HUES6 (cell line): ENCODE measurements at regions not wholly inside any gene's neighbourhood (a gene's known extent, or its start where the extent isn't known, plus 50 kb on each side); places are given as distances from the start of the nearest gene placed in this dataset.

ENCODE experiments used
- H3K27ac ChIP-seq: 2 replicates; pipeline ENCODE4 v1.7.0; 2013; ENCODE audit warnings: low read depth, mild to moderate bottlenecking, low read length, inconsistent platforms
- H3K27me3 ChIP-seq: 2 replicates; pipeline ENCODE4 v1.6.1; 2013; ENCODE audit warnings: low read length; ENCODE audit not compliant: control insufficient read depth, insufficient read depth
- H3K36me3 ChIP-seq: 2 replicates; pipeline ENCODE4 v1.6.1; 2013; ENCODE audit warnings: low read length; ENCODE audit not compliant: control insufficient read depth, insufficient read depth
- H3K4me1 ChIP-seq: 2 replicates; pipeline ENCODE4 v1.6.1; 2013; ENCODE audit warnings: low read length; ENCODE audit not compliant: control insufficient read depth, insufficient read depth
- H3K4me3 ChIP-seq: 2 replicates; pipeline ENCODE4 v1.5.1; 2013; ENCODE audit warnings: low read depth, low read length
- H3K9ac ChIP-seq: one replicate; pipeline ENCODE4 v1.6.1; 2013; ENCODE audit warnings: mild to moderate bottlenecking, low read length
- H3K9me3 ChIP-seq: 2 replicates; pipeline ENCODE4 v1.6.1; 2013; ENCODE audit warnings: low read depth, low read length; ENCODE audit not compliant: control insufficient read depth, insufficient read depth

GRCh38 chr1:208785629-208786028 is 541.4 kb upstream of the PLXNA2 start:
- no peak overlapping the region for H3K27ac ChIP-seq
- no peaks in the 10 kb centered on the region; the same call in 1 of the 2 replicates for H3K27me3 ChIP-seq
- H3K36me3 ChIP-seq: no peaks in the 10 kb centered on the region
- no peak overlapping the region for H3K4me3 ChIP-seq
- H3K9ac ChIP-seq: no peak overlapping the region
- H3K9me3 ChIP-seq: no peaks in the 10 kb centered on the region
- peaks cover 43% of the 10 kb centered on the region for H3K4me1 ChIP-seq

GRCh38 chr1:208787219-208787618 is 543.0 kb upstream of the PLXNA2 start:
- Histone ChIP-seq H3K4me3 (no peak overlapping the region), H3K27me3 (no peaks in the 10 kb centered on the region; the same call in 1 of the 2 replicates), H3K36me3 (no peaks in the 10 kb centered on the region), H3K9ac (no peak overlapping the region), H3K4me1 (peaks cover 28% of the 10 kb centered on the region), H3K9me3 (no peaks in the 10 kb centered on the region), H3K27ac (no peak overlapping the region)

- H3K4me3 ChIP-seq: no peak overlapping the region
- no peaks in the 10 kb centered on the region; the same call in 1 of the 2 replicates for H3K27me3 ChIP-seq
- no peaks in the 10 kb centered on the region for H3K36me3 ChIP-seq
- H3K27ac ChIP-seq: no peak overlapping the region
- no peaks in the 10 kb centered on the region for H3K9me3 ChIP-seq
- peaks cover 23% of the 10 kb centered on the region; the same call in 1 of the 2 replicates for H3K4me1 ChIP-seq
- no peak overlapping the region for H3K9ac ChIP-seq
Observed at GRCh38 chr1:208788013-208788540, 543.9 kb upstream of the PLXNA2 start.

- Histone ChIP-seq H3K4me3 (no peak overlapping the region), H3K4me1 (peaks cover 23% of the 10 kb centered on the region; the same call in 1 of the 2 replicates), H3K36me3 (no peaks in the 10 kb centered on the region), H3K27me3 (no peaks in the 10 kb centered on the region; the same call in 1 of the 2 replicates), H3K9ac (no peak overlapping the region), H3K27ac (no peak overlapping the region), H3K9me3 (no peaks in the 10 kb centered on the region)
Observed at GRCh38 chr1:208791456-208791855, 547.3 kb upstream of the PLXNA2 start.

- no peak overlapping the region for H3K27ac ChIP-seq
- no peaks in the 10 kb centered on the region for H3K27me3 ChIP-seq
- H3K9ac ChIP-seq: no peak overlapping the region
- no peaks in the 10 kb centered on the region for H3K36me3 ChIP-seq
- H3K4me1 ChIP-seq: peaks cover 3% of the 10 kb centered on the region; the same call in 1 of the 2 replicates
- H3K9me3 ChIP-seq: no peaks in the 10 kb centered on the region
- no peak overlapping the region for H3K4me3 ChIP-seq
Observed at GRCh38 chr1:208793861-208794345, 549.7 kb upstream of the PLXNA2 start.

GRCh38 chr1:208799186-208799585 is 555.0 kb upstream of the PLXNA2 start:
- no peak overlapping the region for H3K4me3 ChIP-seq
- peaks cover 18% of the 10 kb centered on the region; the same call in 1 of the 2 replicates for H3K4me1 ChIP-seq
- no peak overlapping the region for H3K27ac ChIP-seq
- no peaks in the 10 kb centered on the region for H3K9me3 ChIP-seq
- H3K9ac ChIP-seq: no peak overlapping the region
- no peaks in the 10 kb centered on the region for H3K27me3 ChIP-seq
- H3K36me3 ChIP-seq: no peaks in the 10 kb centered on the region

GRCh38 chr1:208803011-208803811 is 559.0 kb upstream of the PLXNA2 start:
- Histone ChIP-seq H3K4me3 (no peak overlapping the region), H3K9me3 (no peaks in the 10 kb centered on the region), H3K36me3 (no peaks in the 10 kb centered on the region), H3K27ac (no peak overlapping the region), H3K4me1 (peaks cover 18% of the 10 kb centered on the region; the same call in 1 of the 2 replicates), H3K27me3 (no peaks in the 10 kb centered on the region), H3K9ac (no peak overlapping the region)

GRCh38 chr1:208807446-208808127 is 563.4 kb upstream of the PLXNA2 start:
- no peaks in the 10 kb centered on the region for H3K9me3 ChIP-seq
- H3K9ac ChIP-seq: no peak overlapping the region
- H3K4me1 ChIP-seq: peaks cover 4% of the 10 kb centered on the region; the same call in 1 of the 2 replicates
- H3K27ac ChIP-seq: no peak overlapping the region
- no peaks in the 10 kb centered on the region for H3K27me3 ChIP-seq
- no peaks in the 10 kb centered on the region for H3K36me3 ChIP-seq
- no peak overlapping the region for H3K4me3 ChIP-seq

GRCh38 chr1:208808301-208808700 is 564.1 kb upstream of the PLXNA2 start:
- H3K4me1 ChIP-seq: peaks cover 3% of the 10 kb centered on the region; the same call in 1 of the 2 replicates
- H3K9ac ChIP-seq: no peak overlapping the region
- no peak overlapping the region for H3K27ac ChIP-seq
- no peaks in the 10 kb centered on the region for H3K36me3 ChIP-seq
- no peaks in the 10 kb centered on the region for H3K9me3 ChIP-seq
- H3K4me3 ChIP-seq: no peak overlapping the region
- H3K27me3 ChIP-seq: no peaks in the 10 kb centered on the region

GRCh38 chr1:208809876-208810275 is 565.7 kb upstream of the PLXNA2 start:
- H3K27me3 ChIP-seq: no peaks in the 10 kb centered on the region
- no peaks in the 10 kb centered on the region for H3K36me3 ChIP-seq
- no peaks in the 10 kb centered on the region for H3K4me1 ChIP-seq
- no peaks in the 10 kb centered on the region for H3K9me3 ChIP-seq
- H3K4me3 ChIP-seq: no peak overlapping the region
- H3K27ac ChIP-seq: no peak overlapping the region
- H3K9ac ChIP-seq: no peak overlapping the region
